Endothelial cell of umbilical vein (primary cell): ENCODE measurements at regions not wholly inside any gene's neighbourhood (a gene's known extent, or its start where the extent isn't known, plus 50 kb on each side); places are given as distances from the start of the nearest gene placed in this dataset.

Experiments used
- BruUV-seq: library from RNA; stranded (reverse); fragments of 400-500 nt; replicated peaks from 2 replicates; lab custom pipeline; 2021; lab: Mats Ljungman, UMichigan
- CTCF ChIA-PET: fragments of 300-600, 350-600 bp; sonication (Branson Sonifier 250); formaldehyde crosslinking; loops from one replicate; lab custom pipeline; 2021; ENCODE audit warnings: antibody characterized with exemption, inconsistent platforms; lab: Charles Lee
- POLR2A ChIA-PET: fragments of 300-600, 350-600 bp; sonication (Branson Sonifier 250); formaldehyde crosslinking; loops from one replicate; lab custom pipeline; 2021; ENCODE audit warnings: antibody characterized with exemption, inconsistent platforms; lab: Charles Lee
- DNase-seq: peaks from one replicate; pipeline ENCODE4 v3.0.0-alpha.2; 2011; ENCODE audit warnings: low read depth, low spot score
- FAIRE-seq: peaks from 2 replicates; lab custom pipeline; 2011; peaks lifted over from hg19 to GRCh38; lab: Jason Lieb, UNC
- H2AFZ ChIP-seq: 2 replicates; pipeline ENCODE4 v1.6.0; 2012; ENCODE audit warnings: low read depth, low read length, control low read depth, inconsistent platforms
- H3K27ac ChIP-seq: 2 replicates; pipeline ENCODE4 v1.5.1; 2011; ENCODE audit warnings: low read depth, mild to moderate bottlenecking, control low read depth, low read length, moderate library complexity; ENCODE audit not compliant: insufficient read depth
- H3K27me3 ChIP-seq, 2 experiments: 2 replicates each; pipeline versions ENCODE4 v1.6.0 to v1.6.1; 2011; ENCODE audit warnings: low read length in 2 of 2, mixed read lengths in 1 of 2; ENCODE audit not compliant: control insufficient read depth in 2 of 2, insufficient read depth in 2 of 2
- H3K36me3 ChIP-seq, 2 experiments: 2 replicates in 1 of 2; 3 replicates in 1 of 2; pipeline ENCODE4 v1.5.1; 2011; ENCODE audit warnings: low read length in 2 of 2, mild to moderate bottlenecking in 1 of 2, moderate library complexity in 1 of 2; ENCODE audit not compliant: control insufficient read depth in 2 of 2, insufficient read depth in 2 of 2; ENCODE audit errors: extremely low read depth in 1 of 2
- H3K4me1 ChIP-seq: 3 replicates; pipeline ENCODE4 v1.5.1; 2011; ENCODE audit warnings: mild to moderate bottlenecking, low read length; ENCODE audit not compliant: control insufficient read depth, insufficient read depth; ENCODE audit errors: extremely low read depth
- H3K4me2 ChIP-seq: 2 replicates; pipeline ENCODE4 v1.6.1; 2011; ENCODE audit warnings: low read length, control low read depth, mixed read lengths; ENCODE audit not compliant: insufficient read depth
- H3K4me3 ChIP-seq, 3 experiments: fragments of 200-600 bp in 1 of 3; sonication (generic), shearing (Covaris generic) in 1 of 3; replicated peaks in 1 of 3; 2 replicates each; pipeline ENCODE4 v1.5.1; 2011 to 2016; ENCODE audit warnings: control low read depth in 3 of 3, low read length in 3 of 3, mild to moderate bottlenecking in 2 of 3, inconsistent platforms in 1 of 3, low read depth in 1 of 3, moderate library complexity in 1 of 3; ENCODE audit not compliant: insufficient read depth in 1 of 3
- H3K79me2 ChIP-seq: 2 replicates; pipeline ENCODE4 v1.6.0; 2012; ENCODE audit warnings: low read length, inconsistent platforms; ENCODE audit not compliant: control insufficient read depth, insufficient read depth
- H3K9ac ChIP-seq: replicated peaks from 2 replicates; pipeline ENCODE3; 2011; ENCODE audit warnings: low read length, control low read depth; ENCODE audit not compliant: insufficient read depth; ENCODE audit errors: extremely low read depth
- H3K9me1 ChIP-seq: replicated peaks from 3 replicates; pipeline ENCODE4 v1.6.0; 2011; ENCODE audit warnings: mild to moderate bottlenecking, low read length; ENCODE audit not compliant: control insufficient read depth, insufficient read depth; ENCODE audit errors: extremely low read depth
- H3K9me3 ChIP-seq: replicated peaks from 2 replicates; pipeline ENCODE4 v1.5.1; 2012; ENCODE audit warnings: low read length, inconsistent platforms; ENCODE audit not compliant: control insufficient read depth, insufficient read depth
- H4K20me1 ChIP-seq: replicated peaks from 2 replicates; pipeline ENCODE3; 2011; ENCODE audit warnings: mild to moderate bottlenecking, low read length; ENCODE audit not compliant: control insufficient read depth, insufficient read depth; ENCODE audit errors: extremely low read depth
- CTCF ChIP-seq, 2 donors: IDR thresholded peaks; 1 replicate in 1 of 2; 2 replicates in 1 of 2; pipeline ENCODE4 v1.5.1; 2011; ENCODE audit warnings: low read length in 2 of 2, mild to moderate bottlenecking in 2 of 2, moderate library complexity in 2 of 2, control low read depth in 1 of 2, inconsistent platforms in 1 of 2, low read depth in 1 of 2; ENCODE audit not compliant: insufficient read depth in 1 of 2; ENCODE audit errors: extremely low read depth in 1 of 2
- EZH2 ChIP-seq: IDR thresholded peaks from 2 replicates; pipeline ENCODE4 v1.6.1; 2012; ENCODE audit warnings: borderline replicate concordance, low read depth, mild to moderate bottlenecking, moderate library complexity, low read length, inconsistent platforms; ENCODE audit not compliant: severe bottlenecking
- FOS ChIP-seq: IDR thresholded peaks from 2 replicates; pipeline ENCODE4 v1.6.1; 2011; ENCODE audit warnings: mild to moderate bottlenecking, low read length, moderate library complexity, borderline replicate concordance; ENCODE audit not compliant: insufficient read depth
- GATA2 ChIP-seq: IDR thresholded peaks from 2 replicates; pipeline ENCODE4 v1.7.0; 2011; ENCODE audit warnings: low read depth, mild to moderate bottlenecking, moderate library complexity, mixed read lengths, low read length; ENCODE audit not compliant: insufficient read length, insufficient read depth
- JUN ChIP-seq: IDR thresholded peaks from 2 replicates; pipeline ENCODE4 v1.6.1; 2011; ENCODE audit warnings: borderline replicate concordance, low read depth; ENCODE audit not compliant: insufficient read length, insufficient read depth
- MAX ChIP-seq: IDR thresholded peaks from 2 replicates; pipeline ENCODE4 v1.6.1; 2011; ENCODE audit not compliant: insufficient read depth, insufficient read length
- MYC ChIP-seq: IDR thresholded peaks from one replicate; pipeline ENCODE4 v1.6.1; 2011; ENCODE audit warnings: mild to moderate bottlenecking, low read depth, low read length
- POLR2A ChIP-seq: IDR thresholded peaks from 2 replicates; pipeline ENCODE4 v1.6.1; 2012; ENCODE audit warnings: low read depth, mild to moderate bottlenecking, control low read depth, low read length
- POLR2AphosphoS5 ChIP-seq: IDR thresholded peaks from 2 replicates; pipeline ENCODE4 v1.6.1; 2012; ENCODE audit warnings: low read depth, mild to moderate bottlenecking, control low read depth, low read length, moderate library complexity; ENCODE audit not compliant: insufficient read depth
- dilution Hi-C: fragments of 300-500 bp; cut with MboI; formaldehyde crosslinking; loops from one replicate; pipeline ENCODE4 v1.15.0; 2019; ENCODE audit warnings: low sequenced_read_pairs; ENCODE audit not compliant: extremely low pct_ligation_motif_present
- intact Hi-C: fragments of 100-400 bp; cut with micrococcal nuclease; formaldehyde crosslinking; loops from one replicate; pipeline ENCODE4 v1.10.0; 2022

GRCh38 chr15:96268442-96269204 is 61.9 kb upstream of the NR2F2 start:
- POLR2A ChIA-PET: no interaction called here
- Histone ChIP-seq H3K4me1 (peaks cover 22% of the 10 kb centered on the region), H3K9ac (no peak overlapping the region), H2AFZ (no peak overlapping the region), H3K9me1 (no peaks in the 10 kb centered on the region), H3K36me3 (peaks cover 0 to 2% of the 10 kb centered on the region in 2 experiments), H3K27ac (no peak overlapping the region), H3K9me3 (no peaks in the 10 kb centered on the region), H3K79me2 (no peaks in the 10 kb centered on the region), H3K4me2 (no peak overlapping the region), H4K20me1 (no peaks in the 10 kb centered on the region), H3K27me3 (no peaks in the 10 kb centered on the region), H3K4me3 (no peak overlapping the region)
- no peak for FAIRE-seq
- dilution Hi-C loops (no loop called here), intact Hi-C loops (no loop called here)
- DNase-seq: no peak
- TF ChIP-seq EZH2: no peak
- no peak for TF ChIP-seq FOS
- TF ChIP-seq POLR2A: no peak
- TF ChIP-seq GATA2: no peak
- TF ChIP-seq MYC: no peak
- no peak for TF ChIP-seq POLR2AphosphoS5
- no peak for TF ChIP-seq MAX
- no peak for TF ChIP-seq JUN
- TF ChIP-seq CTCF (IDR thresholded peaks at IDR 0.05; ENCODE audit: extremely low read depth in 1 of 2, insufficient read depth in 1 of 2, low read depth in 1 of 2, low read length in 2 of 2): no peak
- CTCF ChIA-PET: interaction anchor here (0.5 to 1.0 kb wide), 3 partner anchors 58 to 1158 kb away, joined by 3 to 4 read pairs (median 3); no protein-coding TSS in a partner anchor
- BruUV-seq: no TSS peak
